Colonic mucosa (tissue), 4 donors: ENCODE measurements at regions not wholly inside any gene's neighbourhood (a gene's known extent, or its start where the extent isn't known, plus 50 kb on each side); places are given as distances from the start of the nearest gene placed in this dataset.

Experiments used
- DNase-seq: peaks from one replicate; pipeline ENCODE4 v3.0.0-alpha.2; 2020
- H3K27ac ChIP-seq: fragments of 200-600 bp; one replicate; pipeline ENCODE4 v1.8.0; 2021
- H3K27me3 ChIP-seq: fragments of 200-600 bp; one replicate; pipeline ENCODE4 v1.8.0; 2021
- H3K36me3 ChIP-seq: fragments of 200-600 bp; one replicate; pipeline ENCODE4 v1.8.0; 2021
- H3K4me1 ChIP-seq: fragments of 200-600 bp; one replicate; pipeline ENCODE4 v1.8.0; 2021; ENCODE audit warnings: mild to moderate bottlenecking
- H3K4me3 ChIP-seq: fragments of 200-600 bp; one replicate; pipeline ENCODE4 v1.8.0; 2021
- H3K9ac ChIP-seq, 2 donors: one replicate each; pipeline ENCODE4 v1.7.0; 2013; ENCODE audit warnings: control low read depth in 2 of 2, low read depth in 2 of 2, low read length in 2 of 2
- H3K9me3 ChIP-seq: fragments of 200-600 bp; one replicate; pipeline ENCODE4 v1.8.0; 2021
- intact Hi-C: fragments of 100-400 bp; cut with DNase I; formaldehyde crosslinking; loops from one replicate; pipeline ENCODE4 v1.14.1; 2022
- TF ChIP-seq, protein P1 (sequence below): fragments of 200-600 bp; IDR thresholded peaks from one replicate; pipeline ENCODE4 v1.8.0; 2022; ENCODE audit warnings: antibody characterized with exemption, mild to moderate bottlenecking
- donor health status: healthy.
- donor health status: DM: no; HTN: no; CAD: no.
- donor health status: DM: no; HTN: no; CAD: no.

DNA sequence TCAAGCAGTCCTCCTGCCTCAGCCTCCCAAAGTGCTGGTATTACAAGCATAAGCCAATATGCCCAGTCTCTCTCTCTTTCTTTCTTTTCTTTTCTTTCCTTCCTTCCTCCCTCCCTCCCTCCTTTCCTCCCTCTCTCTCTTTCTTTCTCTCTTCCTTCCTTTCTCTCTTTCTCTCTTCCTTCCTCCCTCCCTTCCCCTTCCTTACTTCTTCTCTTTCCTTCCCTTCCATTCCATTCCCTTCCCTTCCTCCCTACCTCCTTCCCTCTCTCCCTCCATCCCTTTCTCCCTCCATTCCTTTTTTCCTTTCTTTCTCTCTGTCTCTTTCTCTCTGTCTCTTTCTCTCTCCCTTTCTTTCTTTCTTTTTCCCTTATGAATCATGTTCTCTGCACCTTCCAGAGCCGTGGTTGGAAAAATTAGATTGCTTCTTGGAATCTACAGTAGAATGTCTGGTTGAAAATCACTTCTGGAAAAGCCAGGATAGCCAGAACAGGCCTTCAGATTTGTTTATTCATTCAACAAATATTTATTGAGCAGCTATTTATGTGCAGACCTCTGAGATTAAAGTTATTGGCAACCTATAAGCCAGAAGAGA is 68.4 kb upstream of the ARHGAP5 start:
- no peaks in the 10 kb centered on the region for H3K27me3 ChIP-seq
- no peak for DNase-seq
- no peaks in the 10 kb centered on the region for H3K4me1 ChIP-seq
- H3K36me3 ChIP-seq: no peaks in the 10 kb centered on the region
- no peak overlapping the region for H3K27ac ChIP-seq
- TF ChIP-seq, protein P1, sequence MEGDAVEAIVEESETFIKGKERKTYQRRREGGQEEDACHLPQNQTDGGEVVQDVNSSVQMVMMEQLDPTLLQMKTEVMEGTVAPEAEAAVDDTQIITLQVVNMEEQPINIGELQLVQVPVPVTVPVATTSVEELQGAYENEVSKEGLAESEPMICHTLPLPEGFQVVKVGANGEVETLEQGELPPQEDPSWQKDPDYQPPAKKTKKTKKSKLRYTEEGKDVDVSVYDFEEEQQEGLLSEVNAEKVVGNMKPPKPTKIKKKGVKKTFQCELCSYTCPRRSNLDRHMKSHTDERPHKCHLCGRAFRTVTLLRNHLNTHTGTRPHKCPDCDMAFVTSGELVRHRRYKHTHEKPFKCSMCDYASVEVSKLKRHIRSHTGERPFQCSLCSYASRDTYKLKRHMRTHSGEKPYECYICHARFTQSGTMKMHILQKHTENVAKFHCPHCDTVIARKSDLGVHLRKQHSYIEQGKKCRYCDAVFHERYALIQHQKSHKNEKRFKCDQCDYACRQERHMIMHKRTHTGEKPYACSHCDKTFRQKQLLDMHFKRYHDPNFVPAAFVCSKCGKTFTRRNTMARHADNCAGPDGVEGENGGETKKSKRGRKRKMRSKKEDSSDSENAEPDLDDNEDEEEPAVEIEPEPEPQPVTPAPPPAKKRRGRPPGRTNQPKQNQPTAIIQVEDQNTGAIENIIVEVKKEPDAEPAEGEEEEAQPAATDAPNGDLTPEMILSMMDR: no peak
- no peak overlapping the region for H3K4me3 ChIP-seq
- no peak overlapping the region for H3K9ac ChIP-seq
- intact Hi-C loops: no loop called here
- no peaks in the 10 kb centered on the region for H3K9me3 ChIP-seq

DNA sequence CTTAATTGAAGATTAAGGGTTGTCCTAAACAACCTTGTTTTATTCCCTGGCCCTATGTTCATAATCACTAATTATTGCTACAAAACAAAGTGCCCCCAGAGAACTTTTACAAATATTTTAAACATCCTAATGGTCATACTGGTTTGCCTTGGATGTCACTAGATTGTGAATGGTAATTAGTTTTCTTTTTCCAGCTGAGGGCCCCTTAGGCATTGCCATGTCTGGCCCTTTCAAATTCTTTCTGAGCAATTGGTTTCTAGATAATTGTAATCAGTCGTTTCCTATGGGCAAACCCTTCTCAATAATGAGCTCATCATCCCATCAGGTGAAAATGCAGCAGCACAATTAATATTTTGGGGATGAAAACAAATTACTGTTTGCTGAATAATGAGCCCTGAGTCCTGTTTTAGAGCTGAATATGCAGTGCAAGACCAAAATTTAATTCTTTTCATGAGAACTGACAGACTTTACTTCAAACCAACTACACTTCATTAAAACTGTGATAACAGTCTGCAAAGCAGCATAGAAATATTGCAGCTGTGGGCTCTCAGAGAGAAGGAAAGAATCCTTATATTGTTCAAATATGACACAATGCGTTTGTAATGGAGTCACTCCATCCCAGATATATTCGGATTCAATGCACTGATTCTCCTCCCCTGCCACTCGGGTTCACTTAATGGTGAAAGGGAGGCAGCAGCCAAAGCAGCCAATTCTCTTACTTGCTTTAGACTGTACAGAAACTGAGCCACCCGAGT is 67.7 kb upstream of the ARHGAP5 start:
- no peak overlapping the region for H3K9ac ChIP-seq
- H3K9me3 ChIP-seq: no peaks in the 10 kb centered on the region
- DNase-seq: no peak
- TF ChIP-seq, protein P1: no peak
- no peaks in the 10 kb centered on the region for H3K27me3 ChIP-seq
- H3K27ac ChIP-seq: no peak overlapping the region
- intact Hi-C loops: no loop called here
- H3K36me3 ChIP-seq: no peaks in the 10 kb centered on the region
- no peak overlapping the region for H3K4me3 ChIP-seq
- H3K4me1 ChIP-seq: no peaks in the 10 kb centered on the region

DNA sequence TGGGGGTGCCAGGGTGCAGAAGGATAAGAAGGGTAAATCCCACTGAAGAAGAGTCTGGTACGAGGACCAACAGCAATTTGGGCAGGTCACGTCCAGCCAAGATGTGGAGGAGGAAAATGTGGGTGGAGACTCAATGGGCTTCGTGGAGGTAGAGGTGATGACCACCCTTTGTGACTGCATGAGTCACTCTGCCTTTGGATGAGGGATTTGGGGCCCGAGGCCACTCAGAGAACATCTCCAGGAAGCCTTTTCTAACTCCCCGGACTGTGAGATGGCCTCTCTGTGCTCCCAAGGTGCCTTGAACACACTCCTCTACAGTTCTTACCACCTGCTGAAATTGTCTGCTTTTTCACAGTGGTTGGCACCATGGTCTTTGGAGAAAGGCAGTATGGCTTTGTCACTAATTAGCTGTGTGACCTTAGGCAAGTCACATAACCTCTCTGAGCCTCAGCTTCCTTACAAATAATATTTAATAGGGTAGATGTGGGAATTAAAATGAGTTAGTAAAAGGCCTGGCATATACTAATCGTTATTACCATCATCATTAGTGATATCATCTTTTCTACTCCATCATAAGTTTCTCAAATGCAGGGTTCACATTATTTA is 67.0 kb upstream of the ARHGAP5 start:
- DNase-seq: no peak
- TF ChIP-seq, protein P1: no peak
- Histone ChIP-seq H3K36me3 (no peaks in the 10 kb centered on the region), H3K9me3 (no peaks in the 10 kb centered on the region), H3K27me3 (no peaks in the 10 kb centered on the region), H3K4me1 (no peaks in the 10 kb centered on the region), H3K9ac (no peak overlapping the region), H3K4me3 (no peak overlapping the region), H3K27ac (no peak overlapping the region)
- intact Hi-C loops: no loop called here

DNA sequence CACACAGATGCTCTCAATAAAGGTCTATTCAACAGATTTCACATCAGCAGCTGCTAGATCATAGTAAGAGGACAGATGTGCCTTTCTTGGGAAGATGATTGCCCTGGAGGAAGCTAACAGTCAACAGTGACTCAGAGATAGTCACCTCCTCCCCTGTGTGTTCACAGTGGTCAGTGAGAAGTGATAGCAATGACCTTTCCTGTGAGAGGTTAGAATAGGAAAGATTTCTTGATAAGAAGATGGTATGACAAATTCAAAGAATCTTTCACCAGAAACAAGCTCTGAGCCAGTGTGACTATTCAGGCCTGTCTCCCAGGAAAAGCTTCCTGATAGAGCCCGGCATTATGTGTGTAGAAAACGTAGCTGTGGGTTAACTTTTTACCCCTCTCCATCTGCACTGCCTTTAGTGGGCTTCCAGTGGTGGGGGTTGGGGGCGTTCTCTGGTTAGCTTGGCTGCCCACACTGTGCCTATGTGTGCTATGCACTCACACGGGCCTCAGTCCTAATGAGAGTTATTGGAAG is 66.4 kb upstream of the ARHGAP5 start:
- no peak for DNase-seq
- Histone ChIP-seq H3K36me3 (no peaks in the 10 kb centered on the region), H3K27me3 (no peaks in the 10 kb centered on the region), H3K9me3 (no peaks in the 10 kb centered on the region), H3K9ac (no peak overlapping the region), H3K27ac (no peak overlapping the region), H3K4me3 (no peak overlapping the region), H3K4me1 (no peaks in the 10 kb centered on the region)
- intact Hi-C loops: no loop called here
- TF ChIP-seq, protein P1: no peak

DNA sequence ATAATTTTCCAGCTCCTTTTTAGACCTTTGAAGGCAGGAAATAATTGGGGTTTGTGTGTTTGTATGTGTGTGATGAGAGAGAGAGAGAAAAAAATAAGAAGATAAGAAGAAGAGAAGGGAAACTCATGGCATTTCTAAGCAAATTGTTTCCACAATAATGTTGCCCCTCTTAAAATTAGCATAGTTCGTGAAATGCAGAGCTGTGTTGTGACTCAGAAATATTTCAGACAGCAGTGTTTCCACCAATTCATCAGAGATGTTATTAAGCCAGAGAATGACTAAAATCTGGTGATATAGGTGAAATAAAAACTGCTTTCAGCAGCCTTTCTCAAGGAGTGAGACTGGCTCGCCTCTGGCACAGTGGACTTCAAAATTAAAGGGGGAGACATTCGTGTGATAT is 65.9 kb upstream of the ARHGAP5 start:
- no peak overlapping the region for H3K9ac ChIP-seq
- no peak for DNase-seq
- intact Hi-C loops: no loop called here

More for the DNA sequence above, 65.9 kb upstream of the ARHGAP5 start:
- no peaks in the 10 kb centered on the region for H3K9me3 ChIP-seq
- no peaks in the 10 kb centered on the region for H3K4me1 ChIP-seq
- H3K27me3 ChIP-seq: no peaks in the 10 kb centered on the region
- H3K36me3 ChIP-seq: no peaks in the 10 kb centered on the region
- H3K27ac ChIP-seq: no peak overlapping the region
- TF ChIP-seq, protein P1: no peak
- no peak overlapping the region for H3K4me3 ChIP-seq
